HEK293 (cell line): ENCODE measurements at regions not wholly inside any gene's neighbourhood (a gene's known extent, or its start where the extent isn't known, plus 50 kb on each side); places are given as distances from the start of the nearest gene placed in this dataset.

Experiments
- CTCF ChIP-seq: fragments of 450-650 bp; formaldehyde crosslinking; IDR thresholded peaks from 2 replicates; pipeline ENCODE4 v1.5.1; 2016; ENCODE audit warnings: missing biosample characterization, missing genetic modification characterization
- SP2 ChIP-seq: fragments of 450-650 bp; formaldehyde crosslinking; IDR thresholded peaks from 2 replicates; pipeline ENCODE4 v1.5.1; 2016; ENCODE audit warnings: missing biosample characterization, missing genetic modification characterization
- ZNF324 ChIP-seq: fragments of 450-650 bp; formaldehyde crosslinking; IDR thresholded peaks from 2 replicates; pipeline ENCODE4 v1.5.1; 2016; ENCODE audit warnings: missing biosample characterization, missing genetic modification characterization
- ZNF37A ChIP-seq: fragments of 450-650 bp; IDR thresholded peaks from 2 replicates; pipeline ENCODE4 v1.5.1; 2018; ENCODE audit warnings: missing biosample characterization, missing genetic modification characterization
- ZNF398 ChIP-seq: fragments of 450-650 bp; formaldehyde crosslinking; IDR thresholded peaks from 2 replicates; pipeline ENCODE4 v1.5.1; 2017; ENCODE audit warnings: missing biosample characterization, missing genetic modification characterization
- TF ChIP-seq, protein P1 (sequence below): fragments of 450-650 bp; formaldehyde crosslinking; IDR thresholded peaks from 2 replicates; pipeline ENCODE4 v1.5.1; 2017; ENCODE audit warnings: missing biosample characterization, missing genetic modification characterization

GRCh38 chr12:63228853-63229252 is 77.9 kb upstream of the AVPR1A start:
- TF ChIP-seq, protein P1, sequence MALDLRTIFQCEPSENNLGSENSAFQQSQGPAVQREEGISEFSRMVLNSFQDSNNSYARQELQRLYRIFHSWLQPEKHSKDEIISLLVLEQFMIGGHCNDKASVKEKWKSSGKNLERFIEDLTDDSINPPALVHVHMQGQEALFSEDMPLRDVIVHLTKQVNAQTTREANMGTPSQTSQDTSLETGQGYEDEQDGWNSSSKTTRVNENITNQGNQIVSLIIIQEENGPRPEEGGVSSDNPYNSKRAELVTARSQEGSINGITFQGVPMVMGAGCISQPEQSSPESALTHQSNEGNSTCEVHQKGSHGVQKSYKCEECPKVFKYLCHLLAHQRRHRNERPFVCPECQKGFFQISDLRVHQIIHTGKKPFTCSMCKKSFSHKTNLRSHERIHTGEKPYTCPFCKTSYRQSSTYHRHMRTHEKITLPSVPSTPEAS (tag by site-specific recombination): no peak
- no peak for TF ChIP-seq ZNF324 (tag by site-specific recombination)
- no peak for TF ChIP-seq ZNF37A (tag by site-specific recombination)
- TF ChIP-seq CTCF (tag by site-specific recombination): no peak
- TF ChIP-seq ZNF398 (tag by site-specific recombination): no peak
- TF ChIP-seq SP2 (tag by site-specific recombination): no peak
